OCI-LY1 (cell line): ENCODE measurements at regions not wholly inside any gene's neighbourhood (a gene's known extent, or its start where the extent isn't known, plus 50 kb on each side); places are given as distances from the start of the nearest gene placed in this dataset.

Experiments
- CTCF ChIP-seq: fragments of 200-600 bp; sonication (generic), shearing (Covaris generic); IDR thresholded peaks from 2 replicates; pipeline ENCODE4 v1.5.1; 2017; ENCODE audit warnings: mild to moderate bottlenecking, antibody characterized with exemption, low read length, moderate library complexity, mixed read lengths
- EZH2 ChIP-seq: fragments of 200-600 bp; sonication (generic), shearing (Covaris generic); IDR thresholded peaks from 2 replicates; pipeline ENCODE4 v1.8.0; 2017; ENCODE audit warnings: borderline replicate concordance, mixed run types, mild to moderate bottlenecking, antibody characterized with exemption, low read length, moderate library complexity, mixed read lengths

GRCh38 chr6:155591741-155592140, 136.1 kb upstream of the NOX3 start:
- TF ChIP-seq CTCF (no peak), EZH2 (no peak)
